Fibroblast of villous mesenchyme (primary cell): ENCODE measurements at regions not wholly inside any gene's neighbourhood (a gene's known extent, or its start where the extent isn't known, plus 50 kb on each side); places are given as distances from the start of the nearest gene placed in this dataset.

Experiments used
- DNase-seq: peaks from one replicate; pipeline ENCODE4 v3.0.0-alpha.2; 2010; ENCODE audit warnings: low read depth
- H3K4me3 ChIP-seq: 2 replicates; pipeline ENCODE4 v1.5.1; 2011; ENCODE audit warnings: low read depth, mild to moderate bottlenecking, low read length
- TF ChIP-seq, protein P1 (sequence below): IDR thresholded peaks from 2 replicates; pipeline ENCODE4 v1.5.1; 2012; ENCODE audit warnings: low read depth, mild to moderate bottlenecking, low read length; ENCODE audit not compliant: insufficient read depth

DNA sequence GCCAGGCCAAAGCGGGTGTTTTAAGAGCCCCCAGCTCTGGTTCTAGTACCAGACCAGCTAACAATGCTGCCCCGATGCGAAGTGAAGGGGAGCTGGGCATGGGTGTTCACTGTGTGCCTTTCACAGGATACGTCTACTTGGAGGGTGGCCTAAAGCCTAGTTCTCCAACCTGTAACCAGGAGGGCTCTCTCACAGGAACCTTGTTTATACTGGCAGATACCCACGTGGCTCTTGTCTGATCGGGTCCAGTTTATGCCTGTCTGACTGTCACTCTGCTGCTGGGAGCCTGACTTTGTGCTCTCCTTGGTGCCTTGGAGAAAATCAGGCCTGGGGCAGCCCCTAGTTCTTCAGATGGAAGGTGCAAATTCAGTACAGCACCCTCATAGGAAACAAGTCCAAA, 60.2 kb upstream of the RNF144B start:
- TF ChIP-seq, protein P1, sequence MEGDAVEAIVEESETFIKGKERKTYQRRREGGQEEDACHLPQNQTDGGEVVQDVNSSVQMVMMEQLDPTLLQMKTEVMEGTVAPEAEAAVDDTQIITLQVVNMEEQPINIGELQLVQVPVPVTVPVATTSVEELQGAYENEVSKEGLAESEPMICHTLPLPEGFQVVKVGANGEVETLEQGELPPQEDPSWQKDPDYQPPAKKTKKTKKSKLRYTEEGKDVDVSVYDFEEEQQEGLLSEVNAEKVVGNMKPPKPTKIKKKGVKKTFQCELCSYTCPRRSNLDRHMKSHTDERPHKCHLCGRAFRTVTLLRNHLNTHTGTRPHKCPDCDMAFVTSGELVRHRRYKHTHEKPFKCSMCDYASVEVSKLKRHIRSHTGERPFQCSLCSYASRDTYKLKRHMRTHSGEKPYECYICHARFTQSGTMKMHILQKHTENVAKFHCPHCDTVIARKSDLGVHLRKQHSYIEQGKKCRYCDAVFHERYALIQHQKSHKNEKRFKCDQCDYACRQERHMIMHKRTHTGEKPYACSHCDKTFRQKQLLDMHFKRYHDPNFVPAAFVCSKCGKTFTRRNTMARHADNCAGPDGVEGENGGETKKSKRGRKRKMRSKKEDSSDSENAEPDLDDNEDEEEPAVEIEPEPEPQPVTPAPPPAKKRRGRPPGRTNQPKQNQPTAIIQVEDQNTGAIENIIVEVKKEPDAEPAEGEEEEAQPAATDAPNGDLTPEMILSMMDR, result no peak
- no peak for DNase-seq
- no peak overlapping the region for H3K4me3 ChIP-seq

DNA sequence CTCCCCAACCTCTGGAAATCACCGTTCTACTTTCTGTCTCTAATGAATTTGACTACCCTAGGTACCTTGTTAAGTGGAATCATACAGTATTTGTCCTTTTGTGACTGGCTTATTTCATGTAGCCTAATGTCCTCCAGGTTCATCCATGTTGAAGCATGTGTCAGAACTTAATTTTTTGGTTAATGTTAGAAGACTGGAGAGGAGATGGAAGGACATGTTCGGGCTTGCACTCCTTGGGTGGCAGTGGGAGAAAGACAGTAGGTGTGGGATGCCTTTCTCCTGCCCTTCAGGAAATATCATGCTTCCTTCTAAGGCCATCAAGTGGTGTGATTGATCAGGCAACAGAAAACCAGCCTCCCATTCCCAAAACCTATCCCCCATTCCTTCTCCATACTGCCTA, 61.1 kb upstream of the RNF144B start:
- no peak overlapping the region for H3K4me3 ChIP-seq
- DNase-seq, result no peak
- TF ChIP-seq, protein P1, result no peak

DNA sequence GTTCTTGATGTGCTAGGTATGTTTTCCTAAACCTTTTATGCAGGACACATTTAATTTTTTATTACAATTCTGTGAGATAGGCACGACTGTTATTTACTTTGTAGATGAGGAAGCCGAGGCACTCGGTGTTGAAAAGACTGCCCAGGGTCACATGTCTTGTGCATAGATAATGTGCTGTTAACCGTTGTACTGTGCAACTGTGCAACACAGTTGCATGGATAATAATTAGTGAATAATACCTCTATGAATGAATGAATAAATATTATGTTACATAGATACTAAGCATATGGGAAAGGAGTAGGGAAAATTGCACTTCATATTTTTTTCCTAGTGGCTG, 60.3 kb upstream of the DEK start:
- H3K4me3 ChIP-seq, result no peak overlapping the region
- DNase-seq, result no peak
- TF ChIP-seq, protein P1, result no peak

DNA sequence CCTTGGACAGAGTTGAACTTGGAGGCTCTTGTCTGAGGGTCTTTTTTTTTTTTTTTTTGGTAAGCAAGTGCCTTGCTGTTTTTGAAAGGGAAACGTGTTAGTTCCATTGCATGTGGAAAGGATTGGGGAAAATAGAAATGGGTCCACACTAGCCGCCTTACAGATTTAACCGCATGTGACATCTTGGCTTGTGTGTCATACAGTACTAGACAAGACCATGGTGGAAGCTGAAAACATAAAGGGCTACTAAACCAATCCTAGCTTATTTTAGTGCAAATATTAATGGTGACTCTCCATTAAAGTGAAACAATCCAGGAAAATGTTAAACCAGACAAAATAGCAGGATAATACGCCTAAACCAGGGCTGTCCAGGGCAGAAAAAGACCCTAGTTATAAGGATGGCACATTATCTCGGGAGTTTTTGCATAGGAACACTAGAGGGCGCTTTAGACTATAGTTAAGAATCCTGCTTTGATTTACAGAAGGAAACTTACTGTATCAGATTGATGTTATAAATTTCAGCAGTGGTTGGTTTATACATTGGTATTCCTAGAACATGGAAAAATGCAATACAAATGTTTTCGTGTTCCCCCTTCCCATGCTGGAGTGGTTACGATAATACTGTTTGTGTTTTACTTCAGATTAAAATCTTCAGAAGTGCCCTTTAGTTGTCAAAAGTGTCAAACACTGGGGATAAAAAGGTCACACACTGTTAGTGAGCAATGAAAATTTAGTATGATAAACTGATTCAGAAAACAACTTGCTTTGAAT, 59.8 kb upstream of the DEK start:
- H3K4me3 ChIP-seq, result no peak overlapping the region
- peak; percentile 50 for DNase-seq
- TF ChIP-seq, protein P1, result peak; percentile 68

DNA sequence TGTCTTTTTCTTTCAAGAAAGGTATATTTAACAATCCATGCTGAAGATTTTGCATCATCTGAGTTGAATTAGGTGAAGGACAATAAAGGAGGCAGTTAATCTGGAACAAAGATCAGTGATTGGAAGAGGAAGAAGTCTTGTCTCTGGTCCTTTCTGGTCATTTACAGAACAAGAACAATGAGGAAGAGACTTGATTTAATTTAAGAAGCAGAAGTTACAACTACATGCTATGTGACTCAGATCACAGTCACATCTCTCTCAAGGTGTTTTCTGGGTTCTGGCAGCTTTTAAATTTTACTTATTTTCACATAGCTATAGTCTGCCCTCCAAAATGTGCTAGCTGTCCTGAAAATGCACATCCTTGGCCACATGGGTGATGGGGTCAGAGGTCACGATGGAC, 53.5 kb upstream of the DEK start:
- TF ChIP-seq, protein P1, result no peak
- DNase-seq, result no peak
- H3K4me3 ChIP-seq, result no peak overlapping the region

DNA sequence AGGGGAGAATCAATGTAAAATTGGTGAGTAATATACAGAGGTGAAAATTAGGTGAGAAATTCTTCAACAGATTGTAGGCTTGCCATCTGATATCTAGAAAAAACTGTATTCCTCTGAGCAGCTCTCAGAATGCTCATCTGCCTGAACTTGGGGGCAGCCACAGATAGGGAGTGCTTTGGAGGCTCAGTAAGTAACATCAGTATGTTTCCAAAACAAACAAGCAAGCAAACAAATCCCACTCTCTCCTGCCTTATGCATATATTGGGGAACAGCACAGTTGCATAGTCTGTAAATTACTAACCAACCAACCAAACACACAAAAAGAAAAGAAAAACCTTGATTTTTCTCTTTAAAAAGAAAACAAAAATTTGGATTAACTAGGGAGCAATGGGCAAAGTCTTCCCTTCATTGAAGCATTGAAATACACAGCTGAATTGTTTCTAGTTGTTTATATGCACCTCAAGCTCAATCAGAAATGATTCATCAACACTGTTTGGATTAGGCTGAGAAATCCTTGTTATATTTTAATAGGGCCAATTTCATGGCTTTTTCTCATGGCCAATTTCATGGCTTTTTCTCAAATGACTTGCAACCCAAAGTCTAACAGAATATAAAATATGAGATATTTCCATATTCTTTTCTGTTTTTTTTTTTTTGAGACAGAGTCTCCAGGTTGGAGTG, 50.1 kb upstream of the DEK start:
- no peak for DNase-seq
- H3K4me3 ChIP-seq, result no peak overlapping the region
- TF ChIP-seq, protein P1, result no peak
